Breast epithelium (tissue), 3 donors: ENCODE measurements at regions not wholly inside any gene's neighbourhood (a gene's known extent, or its start where the extent isn't known, plus 50 kb on each side); places are given as distances from the start of the nearest gene placed in this dataset.

Source experiments
- POLR2A ChIP-seq: fragments of 450-650 bp; IDR thresholded peaks from one replicate; pipeline ENCODE4 v1.6.1; 2016; ENCODE audit warnings: antibody characterized with exemption, mild to moderate bottlenecking, moderate library complexity
- TF ChIP-seq, protein P1 (sequence below), 3 donors: fragments of 450-650 bp; IDR thresholded peaks; one replicate each; pipeline ENCODE4 v1.5.1; 2016 to 2017; ENCODE audit warnings: antibody characterized with exemption in 3 of 3, mild to moderate bottlenecking in 3 of 3, moderate library complexity in 3 of 3

DNA sequence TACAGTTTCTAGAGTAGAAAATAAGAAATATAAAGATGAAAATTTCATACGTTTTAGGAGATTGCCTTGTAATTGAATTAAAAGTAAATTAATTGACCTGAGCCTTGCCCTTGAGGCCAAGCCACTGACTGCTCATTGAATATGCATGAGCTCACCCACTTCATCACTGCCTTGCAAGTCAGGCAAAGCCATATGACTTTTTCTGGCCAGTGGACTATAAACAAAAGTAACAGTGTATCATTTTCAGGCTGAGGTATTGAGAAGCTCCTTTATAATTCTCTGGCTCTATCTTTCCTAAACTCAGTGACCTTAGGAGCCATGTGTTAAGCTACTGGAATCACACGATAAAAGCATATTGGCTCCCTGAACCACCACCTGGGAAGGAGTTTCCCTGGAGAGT, 369.3 kb downstream of the NUAK1 start:
- TF ChIP-seq, protein P1, sequence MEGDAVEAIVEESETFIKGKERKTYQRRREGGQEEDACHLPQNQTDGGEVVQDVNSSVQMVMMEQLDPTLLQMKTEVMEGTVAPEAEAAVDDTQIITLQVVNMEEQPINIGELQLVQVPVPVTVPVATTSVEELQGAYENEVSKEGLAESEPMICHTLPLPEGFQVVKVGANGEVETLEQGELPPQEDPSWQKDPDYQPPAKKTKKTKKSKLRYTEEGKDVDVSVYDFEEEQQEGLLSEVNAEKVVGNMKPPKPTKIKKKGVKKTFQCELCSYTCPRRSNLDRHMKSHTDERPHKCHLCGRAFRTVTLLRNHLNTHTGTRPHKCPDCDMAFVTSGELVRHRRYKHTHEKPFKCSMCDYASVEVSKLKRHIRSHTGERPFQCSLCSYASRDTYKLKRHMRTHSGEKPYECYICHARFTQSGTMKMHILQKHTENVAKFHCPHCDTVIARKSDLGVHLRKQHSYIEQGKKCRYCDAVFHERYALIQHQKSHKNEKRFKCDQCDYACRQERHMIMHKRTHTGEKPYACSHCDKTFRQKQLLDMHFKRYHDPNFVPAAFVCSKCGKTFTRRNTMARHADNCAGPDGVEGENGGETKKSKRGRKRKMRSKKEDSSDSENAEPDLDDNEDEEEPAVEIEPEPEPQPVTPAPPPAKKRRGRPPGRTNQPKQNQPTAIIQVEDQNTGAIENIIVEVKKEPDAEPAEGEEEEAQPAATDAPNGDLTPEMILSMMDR (IDR thresholded peaks at IDR 0.05), result no peak
- no peak for TF ChIP-seq POLR2A
